A673 (cell line): ENCODE measurements at regions not wholly inside any gene's neighbourhood (a gene's known extent, or its start where the extent isn't known, plus 50 kb on each side); places are given as distances from the start of the nearest gene placed in this dataset.
A peak's percentile ranks its signal among the peaks of the same experiment; 100 is the strongest.

Experiments
- BruUV-seq: library from RNA; stranded (reverse); fragments of 400-500 nt; replicated peaks from 2 replicates; lab custom pipeline; 2021; lab: Mats Ljungman, UMichigan
- CTCF ChIA-PET: fragments of 300-600 bp; sonication (Branson Sonifier 250); formaldehyde crosslinking; loops from one replicate; lab custom pipeline; 2022; ENCODE audit warnings: antibody characterized with exemption; lab: Charles Lee
- POLR2A ChIA-PET: fragments of 300-600 bp; sonication (Branson Sonifier 250); formaldehyde crosslinking; loops from one replicate; lab custom pipeline; 2022; ENCODE audit warnings: antibody characterized with exemption; ENCODE audit not compliant: low non-redundant PET; lab: Charles Lee
- DNase-seq: peaks from one replicate; pipeline ENCODE4 v3.0.0-alpha.2; 2015; ENCODE audit warnings: low spot score
- H3K27ac ChIP-seq: fragments of 200-600 bp; sonication (generic); 2 replicates; pipeline ENCODE4 v1.5.1; 2016; ENCODE audit warnings: mixed run types, low read depth, mild to moderate bottlenecking, mixed read lengths, antibody characterized with exemption, low read length; ENCODE audit not compliant: poor library complexity, severe bottlenecking
- H3K27me3 ChIP-seq: fragments of 200-600 bp; sonication (generic); replicated peaks from 2 replicates; pipeline ENCODE4 v1.6.1; 2017; ENCODE audit warnings: mixed run types, low read depth, mild to moderate bottlenecking, mixed read lengths, antibody characterized with exemption, low read length; ENCODE audit not compliant: insufficient read depth, poor library complexity
- H3K36me3 ChIP-seq: fragments of 200-600 bp; sonication (generic); 2 replicates; pipeline ENCODE4 v1.6.1; 2016; ENCODE audit warnings: mixed run types, mild to moderate bottlenecking, mixed read lengths, antibody characterized with exemption, low read length; ENCODE audit not compliant: insufficient read depth, poor library complexity, severe bottlenecking
- H3K4me1 ChIP-seq: fragments of 200-600 bp; sonication (generic); 2 replicates; pipeline ENCODE4 v1.6.1; 2017; ENCODE audit warnings: mixed run types, mild to moderate bottlenecking, mixed read lengths, antibody characterized with exemption, low read length; ENCODE audit not compliant: insufficient read depth, poor library complexity, severe bottlenecking
- H3K4me3 ChIP-seq: fragments of 200-600 bp; sonication (generic); 2 replicates; pipeline ENCODE4 v1.5.1; 2016; ENCODE audit warnings: low read depth, mixed run types, mild to moderate bottlenecking, mixed read lengths, low read length; ENCODE audit not compliant: poor library complexity, severe bottlenecking
- H3K9me3 ChIP-seq: fragments of 200-600 bp; sonication (generic); 2 replicates; pipeline ENCODE4 v1.6.1; 2016; ENCODE audit warnings: mixed run types, low read depth, mild to moderate bottlenecking, mixed read lengths, antibody characterized with exemption, low read length; ENCODE audit not compliant: poor library complexity, severe bottlenecking
- EZH2 ChIP-seq: fragments of 200-600 bp; sonication (generic); IDR thresholded peaks from 2 replicates; pipeline ENCODE4 v1.6.1; 2017; ENCODE audit warnings: borderline replicate concordance, low read depth, mild to moderate bottlenecking, mixed read lengths, antibody characterized with exemption, low read length; ENCODE audit not compliant: poor library complexity, severe bottlenecking
- intact Hi-C: fragments of 100-400 bp; cut with micrococcal nuclease; formaldehyde crosslinking; loops from one replicate; pipeline ENCODE4 v1.10.0; 2022; ENCODE audit not compliant: unreplicated experiment
- TF ChIP-seq, protein P1 (sequence below): fragments of 300-800, 200-600 bp; sonication (generic); conservative IDR thresholded peaks from 2 replicates; pipeline ENCODE4 v1.5.1; 2017; ENCODE audit warnings: low read depth, mild to moderate bottlenecking, antibody characterized with exemption, low read length, moderate library complexity, mixed read lengths

DNA sequence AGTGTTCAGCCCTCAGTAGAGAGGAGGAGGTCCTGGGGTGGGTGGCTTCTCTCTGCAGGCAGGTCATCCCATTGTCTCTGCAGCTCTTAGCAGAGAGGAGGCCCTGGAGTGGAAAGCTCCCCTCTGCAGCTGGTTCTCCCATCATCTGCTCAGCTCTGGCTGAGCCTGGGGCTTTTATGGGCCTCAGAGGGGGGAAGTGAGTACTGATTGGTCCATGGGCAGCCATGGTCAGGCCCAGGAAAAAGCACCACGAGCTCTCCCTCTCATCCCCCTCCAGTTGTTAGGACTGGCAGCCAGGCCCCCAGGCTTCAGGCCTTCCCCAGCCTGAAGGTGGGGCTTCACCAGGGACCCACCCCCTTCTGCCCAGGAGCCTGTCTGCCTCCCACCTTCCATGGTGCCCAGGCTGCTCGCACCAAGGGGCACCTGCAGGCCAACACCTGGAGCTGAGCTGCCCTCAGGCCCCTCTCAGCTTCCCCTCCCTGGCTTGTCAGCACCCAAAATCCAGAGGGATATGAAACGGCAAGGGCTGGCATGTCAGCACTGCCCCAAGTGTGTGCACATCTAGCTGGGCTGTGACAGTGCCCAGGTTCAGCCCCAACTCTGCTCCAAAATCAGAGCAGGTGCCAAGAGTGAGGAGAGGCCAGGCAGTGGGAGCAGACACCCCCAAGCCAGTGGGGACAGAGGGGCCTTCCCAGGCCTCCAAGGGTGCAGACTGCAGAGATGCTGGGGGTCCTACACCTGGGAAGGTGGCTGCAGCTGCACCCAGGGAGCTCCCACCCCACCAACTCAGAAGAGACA lies 449.0 kb downstream of the MATN1 start:
- TF ChIP-seq, protein P1, sequence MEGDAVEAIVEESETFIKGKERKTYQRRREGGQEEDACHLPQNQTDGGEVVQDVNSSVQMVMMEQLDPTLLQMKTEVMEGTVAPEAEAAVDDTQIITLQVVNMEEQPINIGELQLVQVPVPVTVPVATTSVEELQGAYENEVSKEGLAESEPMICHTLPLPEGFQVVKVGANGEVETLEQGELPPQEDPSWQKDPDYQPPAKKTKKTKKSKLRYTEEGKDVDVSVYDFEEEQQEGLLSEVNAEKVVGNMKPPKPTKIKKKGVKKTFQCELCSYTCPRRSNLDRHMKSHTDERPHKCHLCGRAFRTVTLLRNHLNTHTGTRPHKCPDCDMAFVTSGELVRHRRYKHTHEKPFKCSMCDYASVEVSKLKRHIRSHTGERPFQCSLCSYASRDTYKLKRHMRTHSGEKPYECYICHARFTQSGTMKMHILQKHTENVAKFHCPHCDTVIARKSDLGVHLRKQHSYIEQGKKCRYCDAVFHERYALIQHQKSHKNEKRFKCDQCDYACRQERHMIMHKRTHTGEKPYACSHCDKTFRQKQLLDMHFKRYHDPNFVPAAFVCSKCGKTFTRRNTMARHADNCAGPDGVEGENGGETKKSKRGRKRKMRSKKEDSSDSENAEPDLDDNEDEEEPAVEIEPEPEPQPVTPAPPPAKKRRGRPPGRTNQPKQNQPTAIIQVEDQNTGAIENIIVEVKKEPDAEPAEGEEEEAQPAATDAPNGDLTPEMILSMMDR, result no peak
- TF ChIP-seq EZH2, result no peak
- Histone ChIP-seq H3K27ac (peak overlapping the region; percentile 81), H3K27me3 (no peaks in the 10 kb centered on the region), H3K9me3 (no peaks in the 10 kb centered on the region), H3K4me3 (no peak overlapping the region), H3K4me1 (peaks cover 70% of the 10 kb centered on the region), H3K36me3 (no peaks in the 10 kb centered on the region)
- ChIA-PET CTCF (no interaction called here), POLR2A (interaction anchor here (0.5 kb wide), 1 partner anchor 15 kb away, joined by 3 read pairs; no protein-coding TSS in a partner anchor)
- intact Hi-C loops, result no loop called here
- peak; percentile 74 for DNase-seq
- no TSS peak for BruUV-seq

DNA sequence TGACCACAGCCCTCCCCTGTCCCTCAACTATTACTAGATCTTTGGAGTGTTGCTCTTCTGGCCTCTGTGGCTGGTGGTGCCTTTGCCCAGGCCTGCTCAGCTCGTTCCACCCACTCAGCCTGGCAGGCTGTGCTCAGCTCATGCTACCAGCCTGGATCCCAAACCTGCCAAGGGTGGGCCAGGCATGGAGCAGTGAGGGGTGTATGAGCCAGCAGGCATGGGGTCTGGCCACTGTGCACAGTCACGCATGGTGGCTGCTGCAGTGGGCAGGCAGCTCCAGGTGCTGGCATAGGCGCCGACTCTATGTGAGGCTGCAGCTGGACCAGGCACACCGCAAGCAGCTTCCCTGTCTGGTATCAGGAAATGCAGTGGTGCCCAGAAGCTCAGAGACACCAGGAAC lies 449.9 kb downstream of the MATN1 start:
- Histone ChIP-seq H3K27me3 (no peaks in the 10 kb centered on the region), H3K4me1 (peaks cover 70% of the 10 kb centered on the region), H3K9me3 (no peaks in the 10 kb centered on the region), H3K36me3 (no peaks in the 10 kb centered on the region), H3K4me3 (no peak overlapping the region), H3K27ac (peak overlapping the region; percentile 81)
- TF ChIP-seq, protein P1, result no peak
- no peak for TF ChIP-seq EZH2
- no peak for DNase-seq
- POLR2A ChIA-PET, result no interaction called here
- CTCF ChIA-PET, result no interaction called here
- intact Hi-C loops, result no loop called here
- no TSS peak for BruUV-seq

DNA sequence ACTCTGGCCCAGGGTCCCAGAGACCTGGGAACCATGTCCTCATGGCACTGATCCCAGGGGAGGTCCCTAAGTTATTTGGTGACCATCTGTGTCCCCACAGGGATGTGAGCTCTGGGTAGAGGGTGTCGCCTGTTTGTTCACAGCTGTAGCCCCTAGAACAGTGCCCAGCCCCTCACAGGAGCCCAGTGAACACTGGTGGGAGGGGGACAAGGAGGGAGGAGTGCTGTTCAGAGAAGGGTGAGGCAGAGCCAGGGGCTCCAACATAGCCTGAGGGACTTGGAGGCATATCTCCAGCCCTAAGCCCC lies 450.4 kb downstream of the MATN1 start:
- peaks cover 67% of the 10 kb centered on the region for H3K4me1 ChIP-seq
- BruUV-seq, result no TSS peak
- ChIA-PET CTCF (no interaction called here), POLR2A (no interaction called here)
- no peaks in the 10 kb centered on the region for H3K9me3 ChIP-seq
- intact Hi-C loops, result no loop called here
- no peaks in the 10 kb centered on the region for H3K36me3 ChIP-seq
- H3K27ac ChIP-seq, result peak overlapping the region; percentile 81
- TF ChIP-seq EZH2, result no peak
- TF ChIP-seq, protein P1, result no peak
- H3K27me3 ChIP-seq, result no peaks in the 10 kb centered on the region
- H3K4me3 ChIP-seq, result no peak overlapping the region
- DNase-seq, result no peak
